DMS79 treated with DMSO at 0.1 percent for 48 hours (cell line): ENCODE measurements at regions not wholly inside any gene's neighbourhood (a gene's known extent, or its start where the extent isn't known, plus 50 kb on each side); places are given as distances from the start of the nearest gene placed in this dataset.

Experiments used
- DNase-seq: peaks from one replicate; lab custom pipeline; 2025; lab: John Stamatoyannopoulos, UW

GRCh38 chr4:124219389-124219788 lies 493.1 kb downstream of the ANKRD50 start:
- no peak for DNase-seq

- DNase-seq = no peak
These were observed 488.3 kb downstream of the ANKRD50 start for GRCh38 chr4:124224256-124224655.

GRCh38 chr4:124227981-124228380 lies 484.6 kb downstream of the ANKRD50 start:
- no peak for DNase-seq

- no peak for DNase-seq
These were observed 482.3 kb downstream of the ANKRD50 start for GRCh38 chr4:124230268-124230667.

- no peak for DNase-seq
These were observed 477.8 kb downstream of the ANKRD50 start for GRCh38 chr4:124234771-124235170.

- DNase-seq = no peak
These were observed 468.7 kb downstream of the ANKRD50 start for GRCh38 chr4:124243671-124244366.

GRCh38 chr4:124253080-124253479 lies 459.5 kb downstream of the ANKRD50 start:
- no peak for DNase-seq

- peak; percentile 10 for DNase-seq
These were observed 450.0 kb downstream of the ANKRD50 start for GRCh38 chr4:124262211-124263179.

GRCh38 chr4:124265701-124266100 lies 446.8 kb downstream of the ANKRD50 start:
- no peak for DNase-seq

- no peak for DNase-seq
These were observed 445.8 kb downstream of the ANKRD50 start for GRCh38 chr4:124266721-124267120.

- no peak for DNase-seq
These were observed 436.1 kb downstream of the ANKRD50 start for GRCh38 chr4:124276461-124276860.

GRCh38 chr4:124277691-124278090 lies 434.8 kb downstream of the ANKRD50 start:
- no peak for DNase-seq

- no peak for DNase-seq
These were observed 434.1 kb downstream of the ANKRD50 start for GRCh38 chr4:124278477-124278876.

- no peak for DNase-seq
These were observed 432.8 kb downstream of the ANKRD50 start for GRCh38 chr4:124279741-124280140.

- no peak for DNase-seq
These were observed 430.1 kb downstream of the ANKRD50 start for GRCh38 chr4:124282301-124282898.

- DNase-seq = no peak
These were observed 423.6 kb downstream of the ANKRD50 start for GRCh38 chr4:124288706-124289486.

- no peak for DNase-seq
These were observed 421.9 kb downstream of the ANKRD50 start for GRCh38 chr4:124290678-124291077.

- DNase-seq = no peak
These were observed 417.1 kb downstream of the ANKRD50 start for GRCh38 chr4:124295413-124295812.

- no peak for DNase-seq
These were observed 407.6 kb downstream of the ANKRD50 start for GRCh38 chr4:124304941-124305340.

- no peak for DNase-seq
These were observed 406.2 kb downstream of the ANKRD50 start for GRCh38 chr4:124306352-124306751.

GRCh38 chr4:124307143-124307542 lies 405.4 kb downstream of the ANKRD50 start:
- no peak for DNase-seq

GRCh38 chr4:124318292-124318691 lies 394.2 kb downstream of the ANKRD50 start:
- DNase-seq = no peak
